EH (cell line): ENCODE measurements at regions not wholly inside any gene's neighbourhood (a gene's known extent, or its start where the extent isn't known, plus 50 kb on each side); places are given as distances from the start of the nearest gene placed in this dataset.
"Not testable (repeated sequence)": the region's sequence is repeated elsewhere in the genome, so short reads cannot be mapped to it uniquely, and the experiment has no call there.

ENCODE experiments used
- DNase-seq: peaks from one replicate; pipeline ENCODE4 v3.0.0-alpha.2; 2015; ENCODE audit warnings: low read depth

DNA sequence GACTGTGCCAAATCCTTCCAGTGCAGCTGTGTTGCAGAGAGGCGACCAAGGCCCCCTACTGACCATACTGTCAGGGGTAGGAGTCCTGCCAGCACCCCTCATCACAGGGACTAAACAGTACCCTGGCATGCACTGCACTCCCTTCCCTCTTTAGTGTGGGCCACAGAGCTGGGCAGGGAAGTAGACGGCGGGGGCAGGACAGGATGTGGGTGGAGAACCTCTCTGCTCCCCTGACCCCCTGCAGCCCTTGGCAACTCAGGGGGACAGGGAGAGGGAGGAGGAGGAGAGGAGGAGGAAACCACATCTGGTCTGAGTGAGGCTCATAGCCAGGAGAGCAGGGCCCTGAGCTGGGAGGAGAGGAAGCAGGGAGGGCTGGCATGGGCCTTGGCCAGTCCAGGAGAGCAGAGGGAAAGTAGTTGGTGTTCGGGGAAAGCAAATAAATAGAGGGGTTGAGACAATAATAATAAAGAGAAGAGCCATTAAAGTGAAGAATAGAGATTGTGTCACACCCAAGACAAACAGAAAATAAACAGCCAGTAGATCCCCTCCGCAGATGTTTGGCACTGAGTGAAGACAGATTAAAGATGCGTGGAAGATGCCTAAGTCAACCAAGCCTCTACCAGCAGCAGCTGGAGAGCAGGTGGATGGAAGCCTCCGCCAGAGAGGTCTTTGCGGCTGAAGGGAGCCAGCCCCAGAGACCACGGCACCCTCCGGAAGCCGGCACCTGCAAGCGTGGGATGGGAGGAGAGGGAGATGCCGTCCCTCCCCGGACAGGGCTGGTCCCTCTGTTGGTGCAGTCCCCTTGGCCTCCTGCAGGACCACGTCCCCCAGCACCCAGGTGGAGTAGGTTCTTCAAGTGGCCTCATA is 61.5 kb downstream of the RPUSD4 start:
- peak; percentile 13 for DNase-seq

DNA sequence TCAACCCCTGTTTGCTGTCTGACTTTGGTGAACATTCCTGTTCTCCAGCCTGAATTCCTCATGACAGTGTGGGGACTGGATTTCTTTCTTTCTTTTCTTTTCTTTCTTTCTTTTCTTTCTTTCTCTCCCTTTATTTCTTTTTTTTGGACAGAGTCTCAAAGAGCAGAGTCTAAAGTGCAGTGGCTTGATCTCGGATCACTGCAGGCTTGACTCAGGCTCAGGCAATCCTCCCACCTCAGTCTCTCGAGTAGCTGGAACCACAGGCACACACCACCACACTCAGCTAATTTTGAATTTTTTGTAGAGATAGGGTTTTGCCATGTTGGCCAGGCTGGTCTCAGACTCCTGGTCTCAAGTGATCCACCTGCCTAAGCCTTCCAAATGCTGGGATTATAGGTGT is 63.1 kb downstream of the RPUSD4 start:
- DNase-seq = no peak

DNA sequence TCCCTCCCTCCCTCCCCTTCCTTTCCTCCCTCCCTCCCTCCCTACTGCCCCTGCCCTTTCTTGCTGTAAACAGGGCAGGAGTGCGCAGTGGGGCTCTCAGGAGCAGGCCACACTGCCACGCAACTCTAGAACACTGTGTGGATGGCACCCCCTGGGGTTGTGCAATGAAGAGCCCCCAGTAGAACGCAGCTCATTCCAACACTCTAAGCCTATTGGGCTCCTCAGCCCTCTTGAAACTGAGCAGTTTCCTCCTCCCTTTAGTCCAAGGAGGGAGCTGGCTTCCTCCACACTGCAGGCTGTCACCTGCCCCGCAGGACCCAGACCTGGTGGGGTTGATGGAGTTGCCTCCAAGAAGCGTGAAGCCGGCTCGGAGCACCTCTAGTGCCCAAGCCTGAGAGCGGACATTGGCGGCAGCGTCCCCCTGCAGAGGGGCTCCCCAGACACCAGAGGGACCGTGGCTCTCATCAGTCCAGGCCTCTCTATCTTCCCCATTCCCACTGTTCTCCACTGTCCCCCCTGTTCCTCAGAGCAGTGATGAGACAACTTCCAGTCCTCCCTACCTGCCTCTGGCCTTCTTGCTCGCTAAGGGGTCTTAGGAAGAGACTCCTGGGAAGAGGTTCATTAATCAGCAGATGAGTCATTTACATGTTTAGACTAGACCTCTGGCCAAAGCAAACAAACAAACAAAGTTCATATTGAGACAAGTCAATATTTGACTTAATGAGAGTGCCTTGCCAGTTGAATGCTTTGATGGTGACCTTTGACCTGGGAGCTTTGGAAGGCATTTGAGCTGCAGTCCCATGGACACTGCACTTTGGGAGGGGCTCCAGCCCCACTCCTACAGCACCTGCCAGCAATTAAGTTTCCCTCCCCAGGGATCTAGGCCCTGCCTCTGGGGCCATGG is 64.0 kb downstream of the RPUSD4 start:
- DNase-seq = no peak

- DNase-seq = no peak
Measured at GRCh38 chr11:126146454-126147192, 64.8 kb downstream of the RPUSD4 start.

DNA sequence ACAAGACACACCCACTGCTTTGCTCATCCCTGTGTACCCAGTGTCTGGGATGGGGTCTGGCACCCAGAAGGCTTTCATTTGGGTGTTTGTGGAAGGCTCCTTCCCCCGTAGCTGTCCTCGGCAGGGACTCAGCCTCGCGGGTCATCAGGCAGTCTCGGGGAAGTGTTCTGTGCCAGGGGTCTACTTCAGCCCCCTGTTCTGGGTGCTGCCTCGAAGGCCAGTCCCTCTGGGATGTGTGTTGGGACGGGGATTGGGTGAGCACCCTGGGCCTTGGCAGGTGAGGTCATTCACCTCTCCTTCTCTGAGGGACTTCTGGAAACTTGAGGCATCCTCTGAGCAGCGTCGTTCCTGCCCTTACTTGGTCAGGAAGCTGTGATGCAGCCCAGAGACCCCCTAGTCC is 65.5 kb downstream of the RPUSD4 start:
- DNase-seq = no peak

- DNase-seq = not testable (repeated sequence)
Measured at GRCh38 chr11:126143491-126143890, 68.0 kb downstream of the RPUSD4 start.

GRCh38 chr11:126140926-126141280 is 70.5 kb downstream of the RPUSD4 start:
- DNase-seq = peak; percentile 79

DNA sequence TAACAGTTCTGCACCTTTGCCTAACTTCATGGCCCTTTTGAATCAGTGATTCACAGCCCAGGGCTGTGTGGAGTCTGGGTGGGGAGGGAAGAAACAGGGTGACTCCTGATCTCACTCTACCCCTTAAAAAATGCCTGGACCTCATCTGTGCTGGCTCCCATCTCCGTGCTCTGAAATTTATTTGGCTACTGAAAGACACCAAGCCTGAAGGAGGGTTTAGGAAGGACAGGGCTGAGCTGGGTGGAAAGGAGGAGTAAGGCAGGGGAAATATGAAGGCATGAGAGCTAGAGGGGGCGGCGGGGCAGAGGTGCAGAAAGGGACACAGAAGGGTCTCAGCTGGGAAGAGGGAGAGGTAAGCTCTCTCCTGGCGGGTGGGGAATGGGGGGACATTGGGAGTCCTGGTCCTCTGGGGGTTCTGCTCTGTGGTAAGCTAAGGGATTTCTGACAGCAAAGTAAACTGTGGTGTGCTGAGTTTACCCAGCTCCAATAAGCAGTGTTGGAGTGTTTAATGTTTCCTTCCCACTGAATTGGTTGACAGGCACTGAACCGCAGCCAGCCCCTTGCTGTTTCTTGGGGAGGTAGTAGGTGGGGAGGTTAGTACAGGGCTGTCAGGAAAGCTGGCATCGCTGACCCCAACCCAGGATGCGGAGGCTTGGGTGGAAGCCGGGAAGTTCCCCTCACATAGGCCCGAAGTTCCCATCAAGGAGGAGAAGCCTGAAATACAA is 71.1 kb downstream of the RPUSD4 start:
- DNase-seq = no peak

DNA sequence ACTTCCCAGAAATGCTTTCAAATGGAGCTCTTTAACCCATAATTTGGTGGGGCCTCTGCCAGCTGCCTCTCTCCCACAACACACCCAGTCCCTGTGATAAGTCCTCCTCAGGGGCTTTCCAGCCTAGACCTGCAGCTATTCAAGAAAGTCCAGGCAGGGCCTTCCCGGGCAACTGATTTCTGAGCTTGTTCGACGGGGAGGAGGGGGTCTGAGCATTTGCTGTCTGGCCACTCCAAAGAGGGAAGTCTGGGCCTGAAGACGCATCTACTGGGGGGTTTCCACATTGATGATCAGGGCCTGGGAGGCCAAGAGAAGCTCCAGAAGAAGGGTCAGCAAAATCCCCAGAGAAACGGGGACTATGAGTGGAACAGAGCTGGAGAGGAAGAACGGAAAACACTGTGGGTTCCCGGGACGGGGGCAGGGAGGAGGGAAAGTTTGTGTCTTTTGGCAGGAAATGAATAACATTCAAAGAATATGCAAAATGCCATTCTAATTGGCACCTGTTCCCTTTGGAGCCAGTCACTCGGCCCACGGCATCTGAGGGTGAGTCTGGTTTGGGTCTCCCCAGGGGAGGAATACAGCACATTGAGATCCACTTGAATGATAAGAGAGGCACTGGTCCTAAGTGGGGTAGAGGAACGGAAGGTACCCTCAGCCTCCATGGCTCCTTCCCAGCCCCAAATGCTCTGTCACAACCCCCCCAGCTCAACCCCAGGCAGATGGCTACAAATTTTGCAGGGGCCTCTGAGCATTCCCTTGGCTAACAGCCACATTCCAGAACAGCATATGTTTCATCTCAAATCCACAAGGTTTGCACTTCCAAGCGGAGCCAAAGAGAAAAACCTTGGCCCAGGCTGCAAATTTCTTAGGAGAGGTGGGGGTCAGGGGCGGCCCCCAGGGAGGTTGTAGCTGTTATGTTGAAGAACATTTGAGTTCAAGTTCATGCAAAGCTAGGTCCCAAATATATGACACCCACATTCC is 72.0 kb downstream of the RPUSD4 start:
- peak; percentile 41 for DNase-seq

DNA sequence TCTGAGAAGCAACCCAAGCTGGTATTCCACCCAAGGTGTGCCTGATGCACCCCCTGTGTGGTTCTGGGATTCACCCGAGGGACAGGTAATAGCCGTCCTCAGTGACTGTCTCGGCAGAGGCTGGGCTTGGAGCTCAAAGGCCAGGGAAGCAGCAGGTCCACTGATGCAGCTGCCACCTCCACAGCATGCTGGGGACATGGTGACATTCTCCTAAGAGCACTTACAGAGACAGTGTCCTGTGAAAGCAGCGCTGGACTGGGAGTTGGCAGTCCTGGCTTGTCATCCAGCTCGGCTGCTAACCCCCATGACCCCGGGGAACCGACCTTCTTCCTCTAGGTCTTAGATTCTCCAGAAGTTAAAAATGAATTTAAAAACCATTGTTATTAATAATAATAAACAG is 72.8 kb downstream of the RPUSD4 start:
- no peak for DNase-seq

GRCh38 chr11:126137136-126137535 is 74.3 kb downstream of the RPUSD4 start:
- DNase-seq = peak; percentile 50

DNA sequence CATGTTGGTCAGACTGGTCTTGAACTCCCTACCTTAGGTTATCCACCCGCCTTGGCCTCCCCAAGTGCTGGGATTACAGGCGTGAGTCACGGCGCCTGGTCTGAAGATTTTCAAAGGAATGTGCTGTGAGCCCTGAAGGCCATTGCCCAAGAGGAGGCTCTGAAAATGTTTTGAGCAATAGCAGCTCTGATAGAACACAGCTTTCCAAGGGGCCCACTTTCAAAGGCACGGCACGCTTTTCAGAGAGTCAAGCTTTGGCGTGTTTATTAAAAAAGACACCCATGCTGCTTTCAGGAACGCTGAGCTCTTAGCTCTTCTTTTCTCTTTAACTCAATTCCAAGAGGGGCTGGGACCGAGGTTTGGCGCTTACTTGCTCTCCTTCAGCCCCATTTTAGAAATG is 73.8 kb upstream of the CDON start:
- DNase-seq = peak; percentile 86

- peak; percentile 58 for DNase-seq
Measured at GRCh38 chr11:126135235-126136176, 72.8 kb upstream of the CDON start.

DNA sequence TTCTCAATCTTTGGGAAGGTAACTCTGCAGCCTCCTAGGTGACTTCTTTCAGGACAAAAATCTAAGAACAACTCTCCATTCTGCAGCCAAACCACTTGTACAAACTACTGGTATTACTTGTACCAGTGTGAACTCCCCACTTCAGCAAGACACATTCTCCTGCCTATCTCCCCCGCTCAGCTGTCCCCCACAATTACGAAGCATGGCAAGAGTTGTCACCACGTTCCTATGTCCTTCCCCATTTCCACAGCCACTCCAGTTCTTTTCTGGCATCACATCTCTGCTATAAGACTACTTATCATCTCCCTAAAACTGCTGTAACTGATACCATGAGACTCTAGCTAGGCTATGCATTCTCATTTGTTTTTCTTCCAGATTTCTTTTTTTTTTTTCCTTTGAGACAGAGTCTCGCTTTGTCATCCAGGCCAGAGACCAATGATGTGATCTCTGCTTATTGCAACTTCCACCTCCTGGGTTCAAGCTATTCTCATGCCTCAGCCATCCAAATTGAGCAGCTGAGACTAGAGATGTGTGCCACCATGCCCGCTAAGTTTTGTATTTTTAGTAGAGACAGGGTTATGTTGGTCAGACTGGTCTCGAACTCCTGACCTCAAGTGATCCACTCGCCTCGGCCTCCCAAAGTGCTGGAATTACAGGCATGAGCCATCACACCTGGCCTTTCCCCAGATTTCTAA is 71.9 kb upstream of the CDON start:
- DNase-seq = no peak

- no peak for DNase-seq
Measured at GRCh38 chr11:126133901-126134300, 71.2 kb upstream of the CDON start.

DNA sequence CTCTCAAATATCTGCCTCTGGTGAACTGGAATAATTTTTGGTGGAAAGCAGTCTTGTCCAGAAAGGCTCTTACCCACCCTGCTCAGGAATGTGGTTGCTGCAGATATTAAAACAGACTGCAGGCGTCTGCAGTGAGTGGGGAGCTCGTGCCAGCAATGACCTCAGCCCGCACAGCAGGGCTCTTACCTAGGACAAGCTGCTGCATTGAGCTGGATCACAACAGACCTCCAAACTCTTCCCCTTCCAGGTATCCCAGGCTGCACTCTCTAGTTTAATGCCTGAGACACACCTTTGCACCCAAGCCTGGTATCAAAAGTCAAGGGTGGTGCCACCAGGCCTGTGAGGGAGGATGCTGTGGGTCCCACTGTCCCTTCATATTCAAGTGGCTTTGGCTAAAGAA is 69.7 kb upstream of the CDON start:
- DNase-seq = peak; percentile 29

DNA sequence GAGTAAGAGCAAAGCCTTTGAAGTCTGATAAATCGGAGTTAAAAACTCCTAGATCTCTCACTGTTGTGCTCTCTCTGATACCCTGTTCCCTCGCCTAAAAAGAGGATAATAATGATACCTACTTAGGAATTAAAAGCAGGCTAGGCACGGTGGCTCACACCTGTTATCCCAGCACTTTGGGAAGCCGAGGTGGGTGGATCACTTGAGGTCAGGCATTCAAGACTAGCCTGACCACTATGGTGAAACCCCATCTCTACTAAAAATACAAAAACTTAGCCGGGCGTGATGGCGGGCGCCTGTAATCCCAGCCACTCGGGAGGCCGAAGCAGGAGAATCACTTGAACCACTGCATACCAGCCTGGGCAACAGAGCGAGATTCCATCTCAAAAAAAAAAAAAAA is 68.1 kb upstream of the CDON start:
- not testable (repeated sequence) for DNase-seq
